ENCODE measurements at regions not wholly inside any gene's neighbourhood (a gene's known extent, or its start where the extent isn't known, plus 50 kb on each side); places are given as distances from the start of the nearest gene placed in this dataset.

- ATAC-seq (no peak), DNase-seq (ENCODE audit: low read depth in 1 of 2, low spot score in 1 of 2) (no peak), FAIRE-seq (no peak)
- Histone ChIP-seq H3K4me1 (no peaks in the 10 kb centered on the region), H3K4me3 (no peak overlapping the region), H3K27ac (no peak overlapping the region), H3K4me2 (no peak overlapping the region), H3K9me3 (no peaks in the 10 kb centered on the region)
- ChIA-PET CTCF (no interaction called here), POLR2A (no interaction called here)
- TF ChIP-seq RAD21 (conservative IDR thresholded peaks at IDR 0.05 in 1 of 2, IDR thresholded peaks at IDR 0.05 in 1 of 2) (no peak), EHF (CRISPR knock-in tag; IDR thresholded peaks at IDR 0.05) (no peak), EHMT2 (IDR thresholded peaks at IDR 0.05; ENCODE audit: low read depth) (no peak), HOXB5 (CRISPR knock-in tag; IDR thresholded peaks at IDR 0.05) (no peak), CHD4 (IDR thresholded peaks at IDR 0.05; ENCODE audit: borderline replicate concordance) (no peak), GATA3 (IDR thresholded peaks at IDR 0.05; ENCODE audit: borderline replicate concordance) (no peak), FOSL2 (IDR thresholded peaks at IDR 0.05) (no peak), FOSL2 (CRISPR knock-in tag; IDR thresholded peaks at IDR 0.05) (no peak), ELK1 (IDR thresholded peaks at IDR 0.05; ENCODE audit: low read depth, low read length) (no peak), HEYL (CRISPR knock-in tag; IDR thresholded peaks at IDR 0.05) (no peak), ESRRA (IDR thresholded peaks at IDR 0.05; ENCODE audit: borderline replicate concordance, low read length) (no peak)
- TF ChIP-seq, protein P1, sequence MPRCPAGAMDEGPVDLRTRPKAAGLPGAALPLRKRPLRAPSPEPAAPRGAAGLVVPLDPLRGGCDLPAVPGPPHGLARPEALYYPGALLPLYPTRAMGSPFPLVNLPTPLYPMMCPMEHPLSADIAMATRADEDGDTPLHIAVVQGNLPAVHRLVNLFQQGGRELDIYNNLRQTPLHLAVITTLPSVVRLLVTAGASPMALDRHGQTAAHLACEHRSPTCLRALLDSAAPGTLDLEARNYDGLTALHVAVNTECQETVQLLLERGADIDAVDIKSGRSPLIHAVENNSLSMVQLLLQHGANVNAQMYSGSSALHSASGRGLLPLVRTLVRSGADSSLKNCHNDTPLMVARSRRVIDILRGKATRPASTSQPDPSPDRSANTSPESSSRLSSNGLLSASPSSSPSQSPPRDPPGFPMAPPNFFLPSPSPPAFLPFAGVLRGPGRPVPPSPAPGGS (IDR thresholded peaks at IDR 0.05) = no peak
- TF ChIP-seq, protein P2, sequence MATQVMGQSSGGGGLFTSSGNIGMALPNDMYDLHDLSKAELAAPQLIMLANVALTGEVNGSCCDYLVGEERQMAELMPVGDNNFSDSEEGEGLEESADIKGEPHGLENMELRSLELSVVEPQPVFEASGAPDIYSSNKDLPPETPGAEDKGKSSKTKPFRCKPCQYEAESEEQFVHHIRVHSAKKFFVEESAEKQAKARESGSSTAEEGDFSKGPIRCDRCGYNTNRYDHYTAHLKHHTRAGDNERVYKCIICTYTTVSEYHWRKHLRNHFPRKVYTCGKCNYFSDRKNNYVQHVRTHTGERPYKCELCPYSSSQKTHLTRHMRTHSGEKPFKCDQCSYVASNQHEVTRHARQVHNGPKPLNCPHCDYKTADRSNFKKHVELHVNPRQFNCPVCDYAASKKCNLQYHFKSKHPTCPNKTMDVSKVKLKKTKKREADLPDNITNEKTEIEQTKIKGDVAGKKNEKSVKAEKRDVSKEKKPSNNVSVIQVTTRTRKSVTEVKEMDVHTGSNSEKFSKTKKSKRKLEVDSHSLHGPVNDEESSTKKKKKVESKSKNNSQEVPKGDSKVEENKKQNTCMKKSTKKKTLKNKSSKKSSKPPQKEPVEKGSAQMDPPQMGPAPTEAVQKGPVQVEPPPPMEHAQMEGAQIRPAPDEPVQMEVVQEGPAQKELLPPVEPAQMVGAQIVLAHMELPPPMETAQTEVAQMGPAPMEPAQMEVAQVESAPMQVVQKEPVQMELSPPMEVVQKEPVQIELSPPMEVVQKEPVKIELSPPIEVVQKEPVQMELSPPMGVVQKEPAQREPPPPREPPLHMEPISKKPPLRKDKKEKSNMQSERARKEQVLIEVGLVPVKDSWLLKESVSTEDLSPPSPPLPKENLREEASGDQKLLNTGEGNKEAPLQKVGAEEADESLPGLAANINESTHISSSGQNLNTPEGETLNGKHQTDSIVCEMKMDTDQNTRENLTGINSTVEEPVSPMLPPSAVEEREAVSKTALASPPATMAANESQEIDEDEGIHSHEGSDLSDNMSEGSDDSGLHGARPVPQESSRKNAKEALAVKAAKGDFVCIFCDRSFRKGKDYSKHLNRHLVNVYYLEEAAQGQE (IDR thresholded peaks at IDR 0.05) = no peak
- WGBS (ENCODE audit: missing lambda C conversion rate) = 39% methylated on average over 6 of the region's 6 CpGs
These were observed 758.1 kb downstream of the PRELID2 start for GRCh38 chr5:145077028-145077427.

DNA sequence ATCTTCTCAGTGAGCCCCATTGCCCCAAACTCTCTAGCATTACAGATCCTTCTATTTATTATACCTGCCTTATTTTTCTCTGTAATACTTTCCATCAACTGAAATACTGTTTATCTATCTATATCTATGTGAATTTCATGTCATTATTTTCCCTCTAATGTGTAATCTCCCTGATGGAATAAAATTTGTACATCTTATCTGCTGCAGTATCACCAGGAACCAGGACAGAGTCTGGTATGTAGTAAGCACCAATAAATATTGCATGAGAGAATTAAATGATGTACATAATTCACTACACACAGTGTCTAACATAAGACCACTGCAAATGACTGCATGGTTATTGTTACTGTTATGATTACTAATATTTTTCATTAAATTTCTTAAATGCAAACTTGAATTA lies 759.1 kb downstream of the PRELID2 start:
- H3K4me3 ChIP-seq = no peak overlapping the region
- H3K4me1 ChIP-seq = no peaks in the 10 kb centered on the region
- no peak for FAIRE-seq
- no peak overlapping the region for H3K27ac ChIP-seq
- H3K4me2 ChIP-seq = no peak overlapping the region
- TF ChIP-seq POLR2A (IDR thresholded peaks at IDR 0.05; ENCODE audit: low read length) = no peak
- no peak for TF ChIP-seq RFX5 (IDR thresholded peaks at IDR 0.05)
- POLR2A ChIA-PET = no interaction called here
- no peak for ATAC-seq
- no peak for DNase-seq (ENCODE audit: low read depth in 1 of 2, low spot score in 1 of 2)
- CTCF ChIA-PET = no interaction called here
- no peaks in the 10 kb centered on the region for H3K9me3 ChIP-seq

DNA sequence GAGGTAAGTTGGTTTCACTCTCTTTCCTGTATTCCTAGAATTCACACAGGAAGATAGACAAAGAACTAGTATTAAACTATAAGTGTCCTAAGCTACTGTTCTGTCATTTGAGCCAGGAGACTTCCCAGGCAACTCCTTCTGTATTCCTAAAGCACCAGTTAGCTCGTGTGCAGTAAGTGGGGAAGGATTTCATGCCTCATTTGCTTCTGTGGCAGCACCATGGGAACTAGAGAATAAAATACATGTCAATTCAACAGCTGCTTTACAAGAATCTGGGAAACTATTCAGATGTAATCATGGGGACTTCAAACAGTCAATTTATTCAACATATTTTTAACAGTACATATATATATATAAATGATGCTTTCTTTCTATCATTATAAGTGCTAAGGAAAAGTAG lies 762.3 kb downstream of the PRELID2 start:
- Histone ChIP-seq H3K27ac (no peak overlapping the region), H3K9me3 (no peaks in the 10 kb centered on the region), H3K4me2 (no peak overlapping the region), H3K4me3 (no peak overlapping the region), H3K4me1 (no peaks in the 10 kb centered on the region)
- 0% methylated on average over 1 of the region's 1 CpG for WGBS (ENCODE audit: missing lambda C conversion rate)
- ChIA-PET CTCF (interaction anchor here (0.7 kb wide), 1 partner anchor 284 kb away, joined by 3 read pairs; no protein-coding TSS in a partner anchor), POLR2A (no interaction called here)
- DNase-seq (ENCODE audit: low read depth in 1 of 2, low spot score in 1 of 2) = no peak
- no peak for ATAC-seq
- no peak for FAIRE-seq
- TF ChIP-seq TFCP2L1 (CRISPR knock-in tag; IDR thresholded peaks at IDR 0.05) (no peak), POLR2AphosphoS2 (conservative IDR thresholded peaks at IDR 0.05; ENCODE audit: low read length) (no peak), HEYL (CRISPR knock-in tag; IDR thresholded peaks at IDR 0.05) (no peak), SMC3 (IDR thresholded peaks at IDR 0.05) (no peak)

All from A549 (cell line).